Activated naive CD4-positive, alpha-beta T cell treated with anti-CD3 and anti-CD28 coated beads for 36 hours (primary cell): ENCODE measurements at regions not wholly inside any gene's neighbourhood (a gene's known extent, or its start where the extent isn't known, plus 50 kb on each side); places are given as distances from the start of the nearest gene placed in this dataset.
A peak's percentile ranks its signal among the peaks of the same experiment; 100 is the strongest.

ENCODE experiments used
- CTCF ChIA-PET: fragments of 350-600 bp; sonication (Branson Sonifier 250); formaldehyde crosslinking; loops from one replicate; lab custom pipeline; 2021; ENCODE audit warnings: antibody characterized with exemption; lab: Charles Lee
- DNase-seq: peaks from one replicate; pipeline ENCODE4 v3.0.0-alpha.2; 2020
- H3K27ac Mint-ChIP-seq: one replicate; pipeline ENCODE4 v1.8.0; 2021; ENCODE audit warnings: mild to moderate bottlenecking, mixed read lengths
- H3K27me3 Mint-ChIP-seq: one replicate; pipeline ENCODE4 v1.8.0; 2021; ENCODE audit warnings: low read depth, mixed read lengths
- H3K36me3 Mint-ChIP-seq: one replicate; pipeline ENCODE4 v1.8.0; 2021; ENCODE audit warnings: low read depth, mixed read lengths
- H3K4me1 Mint-ChIP-seq: one replicate; pipeline ENCODE4 v1.8.0; 2021; ENCODE audit warnings: low read depth, mixed read lengths
- H3K4me3 Mint-ChIP-seq: one replicate; pipeline ENCODE4 v1.8.0; 2021; ENCODE audit warnings: mild to moderate bottlenecking, moderate library complexity, mixed read lengths
- H3K9me3 Mint-ChIP-seq: one replicate; pipeline ENCODE4 v1.8.0; 2021; ENCODE audit warnings: mixed read lengths
- intact Hi-C: fragments of 100-400 bp; cut with micrococcal nuclease; formaldehyde crosslinking; loops from one replicate; pipeline ENCODE4 v1.15.1; 2023

DNA sequence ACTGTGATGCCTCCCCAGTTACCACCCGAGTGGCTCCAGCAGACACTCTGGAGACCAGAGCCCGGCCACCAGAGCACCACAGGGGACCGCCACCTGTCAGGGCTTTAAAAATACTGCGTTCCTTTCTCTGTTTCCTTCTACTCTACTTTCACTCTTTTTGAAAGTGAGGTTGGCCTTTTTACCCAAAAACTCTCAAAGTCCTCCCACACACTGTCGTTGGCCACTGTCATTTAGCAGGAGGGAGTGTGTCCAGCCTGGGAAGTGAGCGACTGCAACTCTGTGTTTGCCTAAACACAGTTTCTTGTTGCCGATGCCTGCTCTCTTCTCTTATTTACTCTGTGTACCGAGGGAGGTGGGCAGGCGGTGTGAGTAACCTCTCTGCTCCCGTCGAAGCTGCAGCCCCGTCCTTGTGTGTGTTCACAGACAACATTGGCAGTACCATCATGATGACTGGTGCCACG is 90.8 kb upstream of the CLDN5 start:
- H3K27me3 Mint-ChIP-seq: no peaks in the 10 kb centered on the region
- intact Hi-C loops: no loop called here
- peaks cover 28% of the 10 kb centered on the region for H3K4me1 Mint-ChIP-seq
- H3K4me3 Mint-ChIP-seq: no peak overlapping the region
- no peak overlapping the region for H3K27ac Mint-ChIP-seq
- no peak for DNase-seq
- CTCF ChIA-PET: interaction anchor here (1.3 kb wide), 1 partner anchor 15 kb away, joined by 6 read pairs; no protein-coding TSS in a partner anchor
- H3K36me3 Mint-ChIP-seq: no peaks in the 10 kb centered on the region
- no peaks in the 10 kb centered on the region for H3K9me3 Mint-ChIP-seq

DNA sequence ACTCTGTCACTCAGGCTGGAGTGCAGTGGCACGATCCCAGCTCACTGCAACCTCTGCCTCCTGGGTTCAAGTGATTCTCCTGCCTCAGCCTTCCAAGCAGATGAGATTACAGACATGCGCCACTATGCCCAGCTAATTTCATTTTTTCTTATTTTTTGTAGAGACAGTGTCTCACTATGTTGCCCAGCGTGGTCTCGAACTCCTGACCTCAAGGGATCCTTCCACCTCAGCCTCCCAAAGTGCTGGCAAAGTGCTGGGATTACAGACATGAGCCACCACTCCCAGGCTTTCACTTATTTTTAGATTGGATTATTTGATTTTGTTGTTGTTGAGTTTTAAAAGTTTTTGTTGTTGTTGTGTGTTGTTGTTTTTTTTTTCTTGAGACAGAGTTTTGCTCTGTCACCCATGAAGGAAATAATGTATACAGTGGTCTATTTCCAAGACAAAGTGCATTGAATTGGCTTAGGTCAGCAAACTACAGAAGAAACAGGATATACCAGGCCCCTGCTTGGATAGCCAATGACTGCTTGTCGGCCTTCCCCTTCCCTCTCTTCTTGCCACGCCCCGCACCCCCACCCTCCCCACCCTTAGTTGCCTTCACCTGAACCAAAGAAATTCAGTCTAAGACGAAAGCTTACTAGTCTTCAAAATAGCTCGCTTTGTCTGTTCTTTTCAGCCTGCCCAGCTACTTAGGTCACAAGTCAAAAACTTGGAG is 91.8 kb upstream of the CLDN5 start:
- no peaks in the 10 kb centered on the region for H3K9me3 Mint-ChIP-seq
- H3K4me3 Mint-ChIP-seq: no peak overlapping the region
- no peak overlapping the region for H3K27ac Mint-ChIP-seq
- intact Hi-C loops: no loop called here
- no peak for DNase-seq
- no peaks in the 10 kb centered on the region for H3K36me3 Mint-ChIP-seq
- no peaks in the 10 kb centered on the region for H3K27me3 Mint-ChIP-seq
- H3K4me1 Mint-ChIP-seq: peaks cover 19% of the 10 kb centered on the region
- CTCF ChIA-PET: interaction anchor here (1.3 kb wide), 1 partner anchor 14 kb away, joined by 6 read pairs; no protein-coding TSS in a partner anchor

DNA sequence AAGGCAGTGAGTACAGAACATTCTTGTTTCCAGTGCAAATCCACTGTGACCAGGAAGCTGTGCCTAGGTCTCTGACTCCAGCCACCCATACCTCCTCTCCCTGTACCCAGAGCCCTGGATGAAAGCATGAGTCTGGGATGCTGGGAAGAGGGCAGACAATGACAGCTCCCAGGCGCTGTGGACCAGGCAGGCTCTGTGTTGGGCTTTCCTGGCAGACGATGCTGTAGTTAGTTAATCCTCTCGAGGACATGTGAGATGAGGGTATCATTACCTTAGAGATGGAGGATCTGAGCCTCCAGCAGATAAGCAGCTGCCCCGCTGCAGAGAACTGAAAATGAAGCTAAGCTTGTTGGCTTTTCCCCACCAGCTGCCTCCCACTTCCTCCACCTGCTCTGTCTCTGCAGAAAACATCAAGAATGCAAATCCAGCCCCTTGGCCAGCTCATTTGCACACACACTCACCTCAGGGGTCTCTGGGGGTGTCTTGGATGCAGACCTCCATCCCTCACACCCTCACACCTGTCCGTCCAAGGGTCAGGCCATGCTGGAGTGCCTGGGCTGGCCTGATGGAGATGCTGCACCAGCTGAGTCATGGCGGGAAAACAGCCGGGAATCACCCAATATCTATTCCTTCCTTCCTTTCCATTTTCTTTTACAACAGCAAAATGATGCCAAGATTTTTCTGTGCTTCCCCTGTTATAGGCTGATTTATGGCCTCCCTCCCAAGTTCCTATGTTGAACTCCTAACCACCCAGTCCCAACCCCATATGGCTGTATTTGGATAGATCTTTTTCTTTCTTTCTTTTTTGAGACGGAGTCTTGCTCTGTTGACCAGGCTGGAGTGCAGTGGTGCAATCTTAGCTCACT is 94.9 kb upstream of the SEPTIN5 start:
- Mint-ChIP-seq H3K36me3 (no peaks in the 10 kb centered on the region), H3K27ac (no peak overlapping the region), H3K9me3 (no peaks in the 10 kb centered on the region), H3K27me3 (no peaks in the 10 kb centered on the region), H3K4me3 (no peak overlapping the region), H3K4me1 (peaks cover 15% of the 10 kb centered on the region)
- CTCF ChIA-PET: no interaction called here
- intact Hi-C loops: no loop called here
- DNase-seq: peak; percentile 27

DNA sequence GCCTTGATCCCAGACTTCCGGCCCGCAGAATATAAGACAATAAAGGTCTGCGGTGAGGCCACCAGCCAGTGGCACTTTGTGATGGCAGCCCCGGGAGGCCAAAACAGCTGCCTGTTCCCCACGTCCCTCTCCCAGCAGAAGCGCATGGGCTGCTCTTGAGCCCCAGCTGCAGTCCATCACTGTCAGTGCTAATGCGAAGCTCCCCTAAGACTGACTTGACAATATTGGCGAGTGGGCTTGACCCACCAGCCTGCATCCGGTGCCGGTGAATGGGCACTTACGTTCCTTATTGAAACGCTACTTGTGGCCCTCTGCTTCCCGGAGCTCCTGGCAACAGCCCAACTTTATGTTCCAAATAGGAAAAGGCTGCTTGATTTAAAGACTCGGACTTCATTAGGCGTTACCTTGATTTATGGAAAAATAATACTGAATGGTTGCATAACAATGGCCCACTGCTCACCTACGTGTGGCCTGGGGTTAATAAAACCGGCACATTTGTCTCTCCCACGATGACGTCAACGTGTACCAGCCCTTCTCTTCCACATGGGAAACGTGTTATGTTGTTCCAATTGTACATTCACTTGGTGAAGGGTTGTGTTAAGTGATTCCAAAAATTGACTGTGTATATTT is 93.4 kb upstream of the SEPTIN5 start:
- Mint-ChIP-seq H3K4me1 (peaks cover 15% of the 10 kb centered on the region), H3K27me3 (no peaks in the 10 kb centered on the region), H3K9me3 (no peaks in the 10 kb centered on the region), H3K36me3 (no peaks in the 10 kb centered on the region), H3K27ac (no peak overlapping the region), H3K4me3 (no peak overlapping the region)
- CTCF ChIA-PET: no interaction called here
- DNase-seq: no peak
- intact Hi-C loops: no loop called here

DNA sequence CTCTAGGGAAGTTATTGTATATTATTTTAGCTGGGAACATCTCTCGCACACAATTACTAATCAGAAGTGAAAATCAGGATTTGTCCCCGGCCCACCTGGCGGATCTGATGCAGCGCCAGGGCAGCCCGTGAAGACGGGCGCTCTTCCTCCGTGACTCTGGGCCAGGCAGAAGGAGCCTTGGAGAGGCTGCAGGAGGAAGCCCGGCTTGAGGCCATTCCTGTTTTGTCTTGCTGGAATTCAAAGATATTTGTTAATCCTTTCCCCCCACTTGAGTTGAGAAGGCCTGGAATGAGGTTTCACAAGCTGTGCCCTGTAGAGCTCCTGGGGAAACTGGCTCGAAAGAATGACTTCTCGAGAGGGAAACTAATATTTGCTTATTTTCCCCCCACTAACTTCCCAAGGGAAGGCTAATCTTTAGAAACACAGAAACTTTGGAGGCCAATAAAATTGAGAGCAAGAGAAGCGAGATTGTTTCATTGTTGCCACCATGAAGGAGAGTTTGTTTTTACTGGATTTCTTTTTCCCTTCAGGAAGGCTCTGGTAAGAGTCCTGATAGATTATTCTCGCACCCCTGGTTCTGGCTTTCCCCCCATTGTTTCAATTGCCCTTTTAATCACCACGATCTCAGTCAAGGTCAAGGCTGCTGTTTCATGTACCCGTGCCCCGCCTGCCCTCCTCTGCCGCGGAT is 92.8 kb upstream of the SEPTIN5 start:
- H3K9me3 Mint-ChIP-seq: no peaks in the 10 kb centered on the region
- no peak overlapping the region for H3K27ac Mint-ChIP-seq
- H3K4me3 Mint-ChIP-seq: peak overlapping the region; percentile 21
- H3K36me3 Mint-ChIP-seq: no peaks in the 10 kb centered on the region
- H3K27me3 Mint-ChIP-seq: no peaks in the 10 kb centered on the region
- DNase-seq: no peak
- CTCF ChIA-PET: no interaction called here
- peaks cover 15% of the 10 kb centered on the region for H3K4me1 Mint-ChIP-seq
- intact Hi-C loops: no loop called here

DNA sequence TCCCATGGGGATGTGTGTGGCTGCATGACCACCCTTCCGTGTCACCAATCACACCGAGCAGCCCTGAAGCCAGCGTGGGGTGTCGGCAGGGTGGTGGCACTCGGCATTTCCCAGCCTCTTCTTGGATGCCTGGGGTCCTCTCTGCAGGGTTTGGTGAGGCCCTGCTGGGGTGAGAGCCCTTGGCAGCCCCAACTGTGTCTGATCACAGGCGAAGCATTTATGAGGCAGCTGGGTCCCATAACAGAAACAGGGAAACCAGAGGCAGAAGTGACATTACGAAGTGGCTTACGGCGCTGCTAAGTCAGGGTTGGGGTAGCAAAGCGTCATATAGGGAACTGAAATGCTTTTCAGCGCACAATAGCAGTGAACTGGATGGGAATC is 92.3 kb upstream of the SEPTIN5 start:
- no peak for DNase-seq
- H3K27me3 Mint-ChIP-seq: no peaks in the 10 kb centered on the region
- no peaks in the 10 kb centered on the region for H3K36me3 Mint-ChIP-seq
- intact Hi-C loops: no loop called here
- CTCF ChIA-PET: no interaction called here
- H3K27ac Mint-ChIP-seq: no peak overlapping the region
- peak overlapping the region; percentile 21 for H3K4me3 Mint-ChIP-seq
- H3K4me1 Mint-ChIP-seq: peaks cover 15% of the 10 kb centered on the region
- H3K9me3 Mint-ChIP-seq: no peaks in the 10 kb centered on the region

DNA sequence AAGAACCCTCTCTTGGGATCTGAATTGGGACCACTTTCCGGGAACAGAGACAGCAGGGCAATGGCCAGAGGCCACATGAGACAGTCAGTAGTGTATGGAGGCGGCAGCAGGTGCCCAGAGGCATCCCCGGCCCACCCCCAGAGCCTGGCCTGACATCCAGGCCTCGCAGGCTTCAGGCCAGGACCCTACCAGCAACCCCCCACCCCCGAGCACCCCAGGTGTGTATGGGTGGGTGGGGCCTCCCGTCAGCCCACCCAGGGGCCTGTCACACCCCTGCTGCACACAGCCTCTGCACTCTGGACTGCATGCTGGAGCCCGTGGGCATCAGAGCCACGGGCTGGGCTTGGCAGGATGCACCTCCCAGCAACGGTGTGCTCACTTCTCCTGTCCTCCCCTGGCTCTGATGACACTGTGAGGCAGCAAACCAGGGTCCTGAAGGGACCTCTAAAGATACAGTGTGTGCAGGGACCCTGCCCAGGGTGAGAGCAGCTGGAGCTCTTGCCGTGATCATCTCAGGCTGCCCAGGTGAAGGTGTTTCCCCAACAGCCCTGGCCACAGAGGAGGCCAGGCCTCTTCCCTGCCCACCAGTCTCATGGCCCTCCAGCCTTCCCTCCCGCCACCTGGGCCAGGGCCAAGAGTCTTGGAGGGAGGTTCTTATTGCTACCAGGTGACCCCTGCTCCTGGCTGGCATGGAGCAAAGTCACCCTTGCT is 88.8 kb upstream of the SEPTIN5 start:
- intact Hi-C loops: loop anchor here (2.0 kb wide), 1 partner anchor 19 kb away; no protein-coding TSS in a partner anchor
- Mint-ChIP-seq H3K4me3 (no peak overlapping the region), H3K27me3 (no peaks in the 10 kb centered on the region), H3K4me1 (peaks cover 3% of the 10 kb centered on the region), H3K27ac (no peak overlapping the region), H3K9me3 (no peaks in the 10 kb centered on the region), H3K36me3 (no peaks in the 10 kb centered on the region)
- CTCF ChIA-PET: no interaction called here
- no peak for DNase-seq

DNA sequence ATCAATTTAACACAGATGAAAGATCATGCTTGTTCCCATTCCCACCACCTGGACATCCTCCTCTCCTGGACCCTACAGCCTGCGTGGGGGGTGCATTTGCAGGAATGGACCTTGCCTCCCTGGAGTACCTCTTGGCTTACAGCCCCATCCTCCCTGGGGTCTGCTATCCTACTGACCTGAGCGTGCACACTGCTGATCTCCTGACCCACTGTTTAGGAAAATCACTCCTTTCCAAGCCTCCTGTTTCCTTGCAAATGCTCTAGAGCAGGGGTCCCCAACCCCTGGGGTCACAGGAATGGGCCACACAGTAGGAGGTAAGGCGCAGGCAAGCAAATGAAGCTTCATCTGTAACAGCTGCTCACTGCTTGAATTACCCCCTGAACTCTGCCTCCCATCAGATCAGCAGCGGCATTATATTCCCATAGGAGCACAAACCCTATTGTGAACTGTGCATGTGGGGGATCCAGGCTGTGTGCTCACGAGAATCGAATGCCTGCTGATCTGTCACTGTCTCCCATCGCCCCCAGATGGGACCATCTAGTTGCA is 88.2 kb upstream of the SEPTIN5 start:
- no peak for DNase-seq
- Mint-ChIP-seq H3K27me3 (no peaks in the 10 kb centered on the region), H3K27ac (no peak overlapping the region), H3K4me3 (no peak overlapping the region), H3K4me1 (peaks cover 3% of the 10 kb centered on the region), H3K36me3 (no peaks in the 10 kb centered on the region), H3K9me3 (no peaks in the 10 kb centered on the region)
- CTCF ChIA-PET: no interaction called here
- intact Hi-C loops: no loop called here

DNA sequence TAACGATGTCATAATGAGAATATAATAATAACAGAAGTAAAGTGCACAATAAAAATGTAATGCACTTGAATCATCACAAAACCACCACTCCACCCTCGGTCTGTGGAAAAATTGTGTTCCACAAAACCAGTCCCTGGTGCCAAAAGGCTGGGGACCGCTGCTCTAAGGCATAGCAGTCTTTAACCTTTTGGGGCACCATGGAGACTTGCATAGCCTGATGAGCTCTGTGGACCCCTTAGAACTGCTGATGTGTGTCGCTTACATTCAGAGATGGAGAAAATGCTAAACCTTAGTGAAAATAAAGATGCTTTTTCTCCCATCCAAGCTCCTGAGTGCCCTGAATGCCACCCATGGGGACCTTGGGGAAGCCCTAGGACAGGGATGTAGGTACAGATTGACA is 87.6 kb upstream of the SEPTIN5 start:
- DNase-seq: no peak
- Mint-ChIP-seq H3K36me3 (no peaks in the 10 kb centered on the region), H3K9me3 (no peaks in the 10 kb centered on the region), H3K27ac (no peak overlapping the region), H3K4me1 (peaks cover 3% of the 10 kb centered on the region), H3K27me3 (no peaks in the 10 kb centered on the region), H3K4me3 (no peak overlapping the region)
- intact Hi-C loops: no loop called here
- CTCF ChIA-PET: interaction anchor here (0.6 to 1.1 kb wide), 2 partner anchors 12 to 516 kb away, joined by 3 to 4 read pairs; no protein-coding TSS in a partner anchor

DNA sequence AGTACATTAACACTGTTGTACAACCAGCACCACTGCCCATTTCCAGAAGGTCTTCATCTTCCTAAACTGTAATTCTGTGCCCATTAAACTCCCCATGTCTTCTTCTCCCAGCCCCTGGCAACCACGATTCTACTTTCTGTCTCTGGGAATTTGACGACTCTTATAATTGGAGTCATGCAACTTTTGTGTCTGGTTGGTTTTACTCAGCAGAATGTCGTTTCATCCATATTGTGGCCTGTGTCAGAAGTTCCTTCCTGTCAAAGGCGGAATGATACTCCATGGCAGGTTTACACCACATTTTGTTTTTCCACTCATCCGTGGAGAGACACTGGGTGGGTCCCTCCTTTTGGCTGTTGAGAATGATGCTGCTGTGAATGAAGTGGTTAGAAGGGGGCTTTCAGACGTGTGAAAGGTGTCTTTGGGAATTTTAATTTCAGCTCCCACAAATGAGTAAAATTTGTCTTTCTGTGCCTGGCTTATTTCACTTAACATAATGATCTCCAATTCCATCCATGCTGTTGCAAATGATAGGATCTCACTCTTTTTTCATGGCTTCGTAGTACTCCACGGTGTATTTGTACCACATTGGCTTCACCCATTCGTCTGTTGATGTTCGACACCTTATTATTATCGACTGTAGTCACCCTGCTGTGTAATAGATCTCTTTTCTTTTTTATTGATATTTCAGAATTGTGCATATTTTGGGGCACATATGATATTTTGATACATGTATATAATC is 86.1 kb upstream of the SEPTIN5 start:
- H3K27me3 Mint-ChIP-seq: no peaks in the 10 kb centered on the region
- no peak for DNase-seq
- no peaks in the 10 kb centered on the region for H3K9me3 Mint-ChIP-seq
- CTCF ChIA-PET: interaction anchor here (1.0 to 1.5 kb wide), 2 partner anchors 31 to 37 kb away, joined by 3 to 4 read pairs; no protein-coding TSS in a partner anchor
- intact Hi-C loops: no loop called here
- no peak overlapping the region for H3K27ac Mint-ChIP-seq
- H3K4me3 Mint-ChIP-seq: no peak overlapping the region
- no peaks in the 10 kb centered on the region for H3K36me3 Mint-ChIP-seq
- peaks cover 3% of the 10 kb centered on the region for H3K4me1 Mint-ChIP-seq

DNA sequence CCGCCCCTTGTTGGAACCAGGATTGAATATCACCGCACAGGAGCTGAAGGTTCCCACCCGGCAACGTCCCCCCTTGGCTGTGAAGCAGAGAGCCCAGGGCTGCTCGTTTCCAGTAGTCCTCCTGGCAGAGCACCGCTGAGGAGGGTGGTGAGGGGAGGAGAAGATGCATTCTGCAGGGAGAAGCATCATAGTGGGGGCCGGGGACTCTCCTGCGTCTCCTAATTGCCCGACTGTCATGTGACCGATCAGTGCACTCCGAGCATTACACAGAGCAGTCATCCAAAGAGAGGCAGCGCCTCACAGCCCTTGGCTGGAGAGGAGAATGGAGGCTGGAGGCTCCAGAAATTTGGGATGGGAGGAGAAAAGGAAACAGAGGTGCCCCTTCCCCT is 85.0 kb upstream of the SEPTIN5 start:
- Mint-ChIP-seq H3K27ac (no peak overlapping the region), H3K4me1 (peaks cover 3% of the 10 kb centered on the region), H3K27me3 (no peaks in the 10 kb centered on the region), H3K9me3 (no peaks in the 10 kb centered on the region), H3K36me3 (no peaks in the 10 kb centered on the region), H3K4me3 (no peak overlapping the region)
- intact Hi-C loops: no loop called here
- DNase-seq: no peak
- CTCF ChIA-PET: interaction anchor here (0.6 to 1.8 kb wide), 24 partner anchors 11 to 461 kb away, joined by 3 to 11 read pairs (median 4); partner anchors contain the start of genes CDC45, SLC25A1 and UFD1
